ENCODE measurements at regions not wholly inside any gene's neighbourhood (a gene's known extent, or its start where the extent isn't known, plus 50 kb on each side); places are given as distances from the start of the nearest gene placed in this dataset.

DNA sequence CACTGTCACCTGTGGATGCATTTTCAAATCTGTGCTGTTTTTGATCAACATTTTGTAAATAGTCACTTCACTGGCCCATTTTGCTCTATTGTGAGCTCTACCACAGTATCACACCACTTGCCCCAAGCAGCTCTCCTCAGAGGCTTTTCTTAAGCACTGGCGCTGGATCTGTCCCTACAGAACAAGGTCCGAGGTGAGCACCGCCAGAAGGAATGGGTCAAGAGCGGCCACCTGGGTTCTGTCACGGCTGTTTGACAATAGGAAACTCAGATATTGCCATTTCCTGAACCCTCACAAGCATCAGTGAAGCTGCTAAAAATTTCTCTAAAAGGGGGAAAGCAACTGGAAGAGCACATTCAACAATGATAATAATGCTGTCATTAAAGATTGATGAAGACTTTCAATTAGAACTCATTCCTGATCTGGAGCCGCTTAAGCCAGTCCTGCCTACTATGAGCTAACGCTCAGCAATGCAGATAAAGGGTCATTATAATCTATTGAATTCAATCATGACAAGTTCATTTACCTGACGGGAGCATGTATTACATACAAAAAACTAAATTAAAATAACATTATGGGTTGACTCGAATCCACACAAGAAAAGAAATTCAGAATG, 514.0 kb downstream of the GALR1 start:
- DNase-seq, result no peak

DNA sequence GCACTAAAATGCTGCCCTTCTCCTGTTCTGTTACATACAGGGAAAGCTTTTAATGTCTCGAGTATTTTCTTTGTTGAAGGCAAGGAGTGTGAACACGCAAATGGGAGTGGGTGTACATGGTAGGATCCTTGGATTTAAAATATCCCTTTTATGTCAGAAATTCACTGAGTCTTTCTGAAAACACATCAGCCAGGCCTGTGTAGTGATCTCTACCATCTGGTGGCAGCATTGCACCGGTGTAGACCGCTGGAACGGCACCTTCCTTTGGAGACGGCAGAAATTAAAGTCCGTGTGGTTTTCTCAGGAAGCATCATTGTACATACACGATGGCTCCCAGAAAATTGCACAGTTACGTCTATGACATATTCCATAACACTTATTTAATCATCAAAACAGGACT, 515.8 kb downstream of the GALR1 start:
- DNase-seq, result peak; percentile 14

DNA sequence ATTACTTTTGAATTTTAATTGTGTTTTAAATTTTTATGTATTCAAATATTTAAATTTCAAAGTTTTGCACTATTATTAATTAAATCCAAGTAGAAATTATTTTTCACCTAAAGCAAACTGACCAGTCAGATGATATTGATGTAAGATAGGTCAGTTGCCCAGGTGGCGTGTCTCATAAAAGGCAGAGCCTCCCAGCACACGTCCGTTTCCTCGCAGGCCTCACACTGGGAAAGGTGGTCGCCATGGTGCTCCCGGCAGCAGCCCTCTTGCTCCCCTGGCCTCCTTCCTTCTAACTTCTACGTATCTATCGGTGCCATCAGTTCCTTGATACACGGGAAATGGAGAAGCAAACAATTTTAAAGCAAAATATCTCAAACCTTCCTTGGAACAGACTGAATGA, 516.8 kb downstream of the GALR1 start:
- DNase-seq, result no peak

DNA sequence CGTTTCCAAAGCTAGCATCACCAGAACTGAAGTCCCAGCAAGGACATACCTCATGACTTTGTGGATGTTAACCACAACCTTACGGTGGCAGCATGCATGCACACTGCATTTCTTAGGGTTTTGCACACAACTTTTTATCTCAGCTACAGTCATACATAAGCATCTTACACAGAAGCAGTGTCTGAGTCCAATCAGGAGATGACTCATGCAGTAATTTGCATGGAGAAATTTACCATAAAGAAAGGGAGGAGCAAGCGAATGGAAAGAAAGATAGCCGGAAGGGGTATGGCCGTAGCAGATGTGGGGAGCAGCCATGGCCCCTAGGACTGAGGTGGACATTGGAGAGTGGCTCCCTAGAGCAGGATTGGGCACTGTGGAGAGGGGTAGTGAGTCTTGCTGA, 522.5 kb downstream of the GALR1 start:
- DNase-seq, result no peak

DNA sequence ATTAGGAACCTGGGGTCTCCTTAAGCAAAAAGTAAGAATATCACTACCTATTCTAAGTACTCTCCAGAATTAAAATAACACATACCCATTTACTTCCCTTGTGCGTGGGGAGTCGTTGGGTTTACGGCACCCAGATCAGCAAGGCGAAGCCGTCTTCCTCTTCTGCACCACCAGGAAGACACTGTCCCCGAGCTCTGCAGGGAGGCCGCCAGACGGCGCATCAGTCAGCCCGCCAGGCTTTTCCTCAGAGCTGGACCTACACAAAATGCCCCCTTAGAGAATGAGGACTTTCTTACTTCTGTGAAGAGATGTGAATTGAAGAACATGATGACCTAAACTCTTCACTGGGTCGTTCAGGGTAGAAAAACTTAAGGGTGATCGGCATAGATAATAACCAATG, 526.5 kb downstream of the GALR1 start:
- DNase-seq, result no peak

DNA sequence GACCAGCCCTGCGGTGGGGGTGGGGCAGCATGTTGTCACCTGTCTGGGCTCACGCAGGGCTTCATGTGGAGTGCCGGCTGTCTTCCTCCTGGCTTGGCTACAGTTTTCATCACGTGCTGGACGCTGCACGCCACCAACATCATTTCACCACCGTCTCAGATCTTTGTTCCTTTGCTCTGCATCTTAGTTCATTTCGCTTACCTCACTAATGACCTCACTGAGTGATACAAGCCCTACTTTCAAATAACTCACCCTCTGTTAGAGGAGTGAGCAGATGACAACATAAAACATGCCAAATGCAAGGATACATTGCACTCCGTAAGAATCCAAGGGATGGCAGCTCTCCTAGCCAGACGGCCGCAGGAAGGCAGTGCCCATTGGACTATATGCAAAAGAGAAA, 527.5 kb downstream of the GALR1 start:
- DNase-seq, result no peak

DNA sequence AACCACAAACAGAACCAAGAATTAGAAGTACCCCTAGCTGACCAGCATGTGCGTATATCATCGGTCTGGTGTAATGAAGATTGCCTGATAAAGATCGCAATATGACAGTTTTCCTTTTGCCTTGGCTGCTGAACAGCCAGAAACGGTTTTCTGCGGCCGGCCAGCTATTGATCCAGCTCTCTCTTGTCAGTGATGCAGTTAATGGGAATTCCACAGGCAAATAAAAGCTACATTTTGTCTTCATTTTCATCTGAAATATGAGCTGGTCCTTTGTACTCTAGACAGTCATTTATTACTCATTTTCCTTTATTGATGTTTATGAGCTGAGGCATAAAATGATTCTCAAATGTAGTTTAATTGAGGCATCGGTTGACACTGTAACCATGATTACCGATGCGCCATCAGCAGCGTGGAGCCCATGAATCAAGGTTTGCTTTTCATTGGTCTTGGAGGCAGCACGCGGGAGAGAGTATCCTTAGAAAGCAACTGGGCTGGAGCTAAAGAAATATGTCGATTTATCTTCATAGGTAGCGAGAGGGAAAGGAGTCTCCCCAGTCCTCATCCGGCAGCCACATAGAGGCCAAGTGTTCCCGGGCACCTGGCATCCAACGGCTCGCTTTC, 535.2 kb downstream of the GALR1 start:
- no peak for DNase-seq

DNA sequence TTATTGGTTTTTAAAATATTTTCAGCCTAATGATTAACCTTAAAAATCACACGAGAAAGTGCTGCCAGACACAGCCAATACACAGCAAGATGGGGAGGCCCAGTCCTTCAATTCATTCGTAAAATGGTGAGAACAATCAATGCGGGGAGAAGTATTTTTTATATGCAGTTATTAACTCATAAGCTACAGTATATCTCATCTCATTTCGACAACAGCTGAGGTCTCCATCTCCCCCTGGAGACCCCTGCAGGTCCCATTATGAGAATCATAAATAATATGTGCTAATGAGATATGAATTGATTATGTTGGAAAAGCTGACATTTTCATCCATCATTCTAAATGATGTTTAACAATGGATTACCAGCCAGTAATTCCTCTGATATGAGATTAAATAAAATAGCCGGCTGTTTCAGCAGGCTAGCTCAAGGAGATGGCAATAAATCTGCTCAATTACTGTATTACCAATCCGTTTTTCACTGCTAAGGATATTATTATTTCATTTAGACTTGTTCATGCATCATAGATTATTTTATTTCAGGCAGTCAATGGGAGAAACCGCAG, 535.8 kb downstream of the GALR1 start:
- no peak for DNase-seq

DNA sequence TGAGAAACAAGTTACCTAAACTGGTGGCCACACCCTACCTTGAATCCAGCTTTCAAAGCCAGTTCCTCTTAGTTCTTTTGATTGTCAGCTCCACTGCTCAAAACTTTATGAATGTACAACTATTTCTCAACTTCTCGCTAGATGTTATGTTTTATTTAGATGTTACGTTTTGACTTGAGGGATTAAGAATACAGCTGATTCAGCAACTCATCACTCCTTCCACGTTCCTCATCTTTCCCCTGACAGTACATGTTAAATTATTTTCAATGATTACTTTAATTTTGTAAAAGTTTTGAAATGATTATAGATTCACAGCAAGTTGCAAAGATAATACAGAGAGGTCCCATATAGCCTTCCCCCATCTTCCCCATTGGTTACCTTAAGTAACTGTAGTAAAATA, 553.4 kb downstream of the GALR1 start:
- no peak for DNase-seq

DNA sequence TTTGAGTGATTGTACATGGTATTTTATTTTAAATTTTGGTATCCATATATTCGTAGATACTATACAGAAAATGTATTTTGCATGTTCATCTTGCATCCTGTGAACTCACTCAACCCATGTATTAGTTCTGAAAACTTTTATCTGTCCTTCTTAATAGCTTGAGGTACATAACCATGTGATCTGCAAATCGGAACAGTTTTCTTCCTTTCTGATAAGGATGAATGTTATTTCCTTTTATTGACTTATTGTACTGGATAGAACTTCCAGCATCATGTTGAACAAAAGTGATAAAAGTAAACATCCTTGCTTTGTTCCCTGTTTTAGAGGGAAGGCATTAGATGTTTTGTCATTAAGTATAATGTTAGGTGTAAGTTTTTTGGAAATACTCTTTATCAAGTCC, 554.7 kb downstream of the GALR1 start:
- no peak for DNase-seq

DNA sequence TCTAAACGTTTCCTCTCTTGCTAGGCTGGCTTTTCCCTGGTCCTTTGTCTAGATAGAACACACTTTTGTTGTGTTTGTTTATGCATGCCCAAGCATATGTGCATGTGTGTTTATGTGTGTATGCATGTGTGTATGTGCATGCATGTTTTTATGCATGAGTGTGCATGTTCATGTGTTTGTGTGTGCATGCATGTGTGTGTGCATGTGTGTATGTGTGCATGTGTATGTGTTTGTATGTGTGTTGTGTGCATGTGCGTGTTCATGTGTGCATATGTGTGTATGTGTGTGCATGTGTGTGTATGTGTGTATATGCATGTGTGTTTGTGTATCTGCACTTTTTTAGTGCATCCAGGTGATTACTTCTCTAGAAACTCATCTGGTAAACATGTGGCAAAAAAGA, 558.0 kb downstream of the GALR1 start:
- no peak for DNase-seq

DNA sequence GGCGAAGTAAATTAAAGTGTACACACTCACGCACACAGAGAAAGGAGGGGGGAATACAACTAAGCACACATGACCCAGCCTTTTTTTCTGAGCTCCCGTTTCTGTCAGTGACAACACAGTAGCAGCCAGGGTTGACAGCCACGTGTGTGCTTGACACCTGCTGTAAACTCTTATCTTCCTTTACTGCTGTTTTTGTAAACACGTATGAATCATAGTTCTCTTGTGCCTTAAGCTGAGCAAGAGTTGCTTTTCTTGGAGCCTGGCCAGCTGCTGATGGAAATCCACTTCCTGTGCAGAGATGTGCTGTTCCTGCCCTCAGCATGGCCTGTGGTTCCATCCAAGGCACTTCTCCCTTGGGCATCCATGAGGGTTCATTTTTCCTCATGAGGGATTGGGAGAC, 561.9 kb downstream of the GALR1 start:
- no peak for DNase-seq

DNA sequence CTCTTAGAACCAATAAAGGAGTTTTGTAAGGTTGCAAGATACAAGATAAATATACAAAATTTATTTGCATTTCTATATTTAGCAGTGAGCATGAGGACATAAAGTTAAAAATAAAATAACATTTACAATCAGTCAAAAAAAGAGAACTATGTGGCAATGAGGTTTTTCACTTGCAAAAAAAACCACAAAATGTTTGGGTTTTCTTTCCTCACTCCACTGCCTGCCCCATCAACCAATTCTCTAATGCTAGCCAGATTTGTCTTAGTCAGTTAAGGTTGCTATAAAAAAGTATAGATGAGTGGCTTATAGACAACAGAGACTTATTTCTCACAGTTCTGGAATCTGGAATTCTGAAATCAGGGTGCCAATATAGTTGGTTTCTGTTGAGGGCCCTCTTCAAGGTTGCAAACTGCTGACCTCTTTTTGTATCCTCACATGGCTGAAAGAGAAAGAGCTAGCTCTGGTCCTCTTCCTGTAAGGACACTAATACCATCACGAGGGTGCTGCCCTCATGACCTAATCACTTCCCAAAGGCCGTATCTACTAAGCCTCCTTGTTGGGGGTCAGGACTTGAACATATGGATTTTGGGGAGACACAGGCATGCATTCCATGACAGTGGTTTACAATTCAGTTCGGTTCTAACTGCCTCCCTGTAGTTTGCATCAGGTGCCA, 566.2 kb downstream of the GALR1 start:
- DNase-seq, result no peak

DNA sequence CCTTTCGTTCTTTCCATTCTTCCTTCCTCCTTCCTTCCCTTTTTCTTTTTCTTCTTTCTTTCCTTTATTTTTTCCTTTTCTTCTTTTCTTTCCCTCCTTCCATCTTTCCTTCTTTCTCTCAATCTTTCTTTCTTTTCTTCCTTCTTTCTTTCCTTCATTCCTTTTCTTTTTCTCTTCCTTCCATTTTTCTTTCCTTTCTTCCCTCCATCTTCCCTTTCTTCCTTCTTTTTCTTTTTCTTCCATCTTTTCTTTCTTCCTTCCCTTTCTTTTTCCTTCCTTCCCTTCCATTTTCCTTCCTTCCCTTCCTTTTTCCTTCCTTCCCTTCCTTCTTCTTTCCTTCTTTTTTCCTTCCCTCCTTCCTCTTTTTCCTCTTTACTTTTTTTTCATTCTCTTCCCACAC, 568.7 kb downstream of the GALR1 start:
- no peak for DNase-seq

DNA sequence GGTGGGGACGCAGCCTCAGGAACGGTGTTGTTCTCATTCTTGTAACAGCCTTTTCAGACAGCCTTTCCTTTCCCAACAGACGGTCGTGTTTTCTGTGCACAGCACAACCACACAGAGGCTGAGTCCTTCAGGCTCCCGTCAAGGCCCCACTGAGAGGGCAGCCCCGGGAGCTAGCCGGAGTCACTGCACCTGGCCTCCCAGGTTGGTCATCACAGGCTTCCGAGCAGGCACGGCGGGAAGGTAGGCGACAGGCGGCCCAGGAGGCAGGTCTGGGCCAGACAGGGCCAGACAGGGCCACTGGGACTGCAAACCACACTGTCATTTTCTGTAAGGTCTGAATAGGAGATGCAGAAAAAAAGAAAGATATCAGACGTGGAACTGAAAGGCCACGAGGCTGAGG, 570.8 kb downstream of the GALR1 start:
- DNase-seq, result no peak

DNA sequence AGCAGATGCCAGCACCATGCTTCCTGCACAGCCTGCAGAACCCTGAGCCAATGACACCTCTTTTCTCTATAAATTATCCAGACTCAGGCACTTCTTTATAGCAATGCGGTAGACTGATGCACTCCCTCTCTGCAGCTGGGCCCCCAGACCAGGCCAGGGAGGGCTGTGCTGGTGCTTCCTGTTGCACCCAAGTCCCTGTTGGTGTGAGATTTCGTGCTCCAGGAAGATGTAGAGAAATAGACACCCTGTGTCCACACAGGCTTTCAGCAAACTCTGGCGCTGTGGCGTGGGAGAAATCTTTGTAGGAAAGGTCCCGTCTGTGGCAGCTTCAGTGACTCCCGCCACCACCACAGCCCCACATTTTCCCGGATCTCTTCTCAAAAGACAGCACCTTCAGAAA, 572.2 kb downstream of the GALR1 start:
- DNase-seq, result no peak

DNA sequence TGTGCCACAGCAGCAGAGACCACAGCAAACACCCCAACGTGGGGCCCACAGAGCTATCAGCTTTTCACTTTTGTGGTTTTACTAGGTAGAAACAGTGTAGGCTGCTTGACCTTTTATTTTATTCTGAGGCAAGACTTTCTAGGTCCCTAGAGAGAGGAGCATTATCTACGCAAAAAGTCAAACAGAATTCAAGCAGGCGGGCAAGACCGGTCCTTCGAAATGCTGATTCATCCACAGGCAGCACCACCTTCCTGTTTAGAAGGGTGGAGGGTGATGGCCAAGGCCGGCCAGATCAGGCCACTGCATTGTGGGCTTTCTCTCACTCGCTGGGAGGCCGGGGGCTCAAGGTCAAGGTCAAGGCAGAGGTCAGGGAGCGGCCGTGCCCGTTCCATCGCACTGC, 573.0 kb downstream of the GALR1 start:
- DNase-seq, result no peak

DNA sequence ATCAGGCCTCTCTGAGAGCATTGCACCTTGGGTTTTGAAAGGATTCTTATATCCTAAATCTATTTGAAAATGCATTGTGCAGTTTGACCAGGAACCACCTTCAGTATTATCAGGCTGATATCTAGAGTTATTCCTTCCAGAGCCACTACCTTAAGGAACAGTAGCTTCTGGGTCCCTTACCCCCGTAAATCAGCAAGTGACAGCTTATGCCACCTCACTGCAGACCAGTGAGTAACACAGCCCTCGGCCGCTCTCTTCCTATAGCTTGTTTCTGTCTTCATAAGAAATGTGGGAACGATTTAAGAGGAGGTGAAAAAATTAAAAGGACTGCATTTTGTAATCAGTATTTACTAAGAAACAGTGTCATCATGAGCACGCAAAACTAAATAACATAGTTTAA, 584.2 kb downstream of the GALR1 start:
- DNase-seq, result no peak

DNA sequence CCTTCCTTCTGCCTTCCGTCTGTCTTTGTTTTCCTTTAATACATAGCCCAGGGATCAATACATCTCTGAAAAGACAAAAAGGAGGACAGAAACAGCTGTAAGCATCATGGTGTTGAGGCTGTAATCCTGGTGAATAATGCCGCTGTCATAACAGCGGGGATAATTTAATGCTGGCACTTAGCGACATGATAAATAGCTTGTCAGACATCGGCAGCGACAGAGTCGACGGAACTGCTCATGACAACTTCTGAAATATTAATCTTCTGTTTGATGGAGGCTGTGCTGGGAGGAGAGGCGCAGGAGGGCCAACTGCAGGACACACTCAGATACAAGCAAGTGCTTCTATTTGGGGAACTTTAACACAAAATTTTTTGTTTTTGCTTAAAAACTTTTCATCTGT, 602.2 kb downstream of the GALR1 start:
- DNase-seq, result no peak

DNA sequence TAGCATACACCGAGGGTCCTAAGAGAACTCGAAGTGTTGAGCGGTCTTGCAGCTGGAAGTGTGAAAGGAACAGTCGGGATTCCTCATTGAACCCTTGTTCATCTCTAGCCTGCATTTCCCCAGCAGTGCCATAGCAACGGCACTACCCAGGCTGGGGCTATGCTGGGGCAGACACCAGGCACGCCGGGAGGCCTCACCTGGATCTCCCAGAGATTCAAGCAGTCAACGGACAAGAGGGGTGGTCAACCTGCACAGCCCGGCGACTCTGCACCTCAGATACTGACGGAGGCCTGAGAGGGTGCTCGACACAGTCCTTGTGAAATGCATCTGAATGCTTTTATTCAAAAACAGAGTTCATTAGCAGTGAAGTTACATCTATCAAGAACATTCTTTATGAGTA, 604.2 kb downstream of the GALR1 start:
- DNase-seq, result no peak

DNA sequence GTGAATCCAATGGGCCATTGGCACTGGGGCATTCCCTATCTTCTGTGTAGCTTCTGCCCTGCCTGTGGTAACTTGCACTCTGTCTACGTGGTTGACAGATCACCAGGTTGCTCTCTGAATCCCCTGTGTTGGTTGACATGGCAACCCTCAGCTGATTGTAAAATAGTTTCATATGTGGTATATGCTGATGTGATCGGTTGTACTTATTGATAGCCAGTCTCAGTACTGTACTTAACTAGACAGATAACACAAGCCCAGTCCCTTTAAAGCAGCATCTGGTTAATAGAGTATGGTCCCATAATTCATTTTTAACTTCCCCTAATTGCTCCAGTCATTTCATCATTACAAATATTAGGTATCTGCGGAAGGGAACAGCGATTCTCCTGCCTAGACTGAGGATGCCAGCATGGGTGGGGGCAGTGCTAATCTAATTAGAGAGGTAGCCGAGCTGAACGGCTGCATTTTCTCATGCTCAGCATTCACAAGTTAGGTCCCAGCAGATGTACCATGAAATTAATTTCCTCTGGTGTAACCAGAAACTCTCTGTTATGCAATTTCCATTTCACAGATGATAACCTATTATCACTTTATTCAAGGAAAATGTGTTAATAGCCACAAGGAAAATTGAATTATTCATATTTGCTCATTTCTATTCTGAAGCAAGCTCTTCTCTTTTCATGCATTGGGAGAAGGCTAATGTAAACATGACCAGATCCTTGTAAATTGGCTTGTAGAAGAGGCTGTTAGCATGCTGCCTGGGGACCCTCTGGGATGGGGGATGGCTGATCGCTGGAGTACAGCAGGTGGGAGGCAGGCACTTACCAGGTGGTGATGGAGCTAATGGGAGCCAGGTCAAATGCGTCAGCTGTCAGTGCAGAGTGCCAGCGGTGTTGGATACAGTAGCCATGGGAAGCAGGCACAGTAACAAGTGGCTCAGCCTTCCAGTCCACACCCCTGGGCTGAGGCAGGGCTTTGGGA, 608.3 kb downstream of the GALR1 start:
- no peak for DNase-seq

DNA sequence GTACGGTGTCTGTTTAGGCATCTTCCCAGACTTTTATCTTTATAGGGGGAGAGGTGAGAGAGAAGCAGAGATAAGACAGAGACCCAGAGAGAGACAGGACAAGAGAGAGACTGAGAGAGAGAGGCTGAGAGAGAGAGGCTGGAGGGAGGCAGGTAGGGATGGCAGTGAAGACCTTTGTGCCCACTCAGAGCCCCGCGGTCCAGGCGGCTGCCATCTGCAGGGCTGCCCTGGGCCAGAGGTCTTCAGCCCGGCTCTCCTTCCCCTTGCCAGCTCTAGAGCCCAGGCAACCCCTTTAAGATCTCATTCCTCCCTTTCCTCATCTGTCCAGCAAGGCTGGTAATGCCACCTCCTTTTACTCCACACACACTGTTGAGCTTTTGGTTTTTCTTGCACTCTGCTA, 610.0 kb downstream of the GALR1 start:
- DNase-seq, result no peak

All from occipital lobe (tissue), 1 donor.